ENCODE measurements at regions not wholly inside any gene's neighbourhood (a gene's known extent, or its start where the extent isn't known, plus 50 kb on each side); places are given as distances from the start of the nearest gene placed in this dataset.

DNA sequence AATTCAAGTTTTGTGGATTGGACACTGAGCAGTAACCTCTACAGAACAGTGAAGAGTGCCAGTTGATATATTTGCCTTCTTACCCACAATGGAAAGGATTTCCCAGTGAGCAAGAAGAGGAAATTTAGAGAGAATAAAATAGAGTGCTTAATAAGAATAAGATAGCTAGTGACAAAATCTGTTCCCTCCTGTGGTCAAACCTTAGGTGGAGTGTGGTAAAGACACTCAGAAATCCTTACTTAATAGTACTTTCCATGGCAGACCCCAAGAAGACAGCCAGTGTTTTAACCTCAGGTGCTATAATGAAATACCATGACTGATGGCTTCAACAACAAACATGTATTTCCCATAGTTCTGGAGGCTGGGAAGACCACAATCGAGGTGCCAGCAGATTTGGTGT is 108.4 kb upstream of the TNFAIP3 start:
- no peak overlapping the region for H3K4me3 Mint-ChIP-seq
- H3K27me3 Mint-ChIP-seq: no peaks in the 10 kb centered on the region
- no peaks in the 10 kb centered on the region for H3K9me3 Mint-ChIP-seq
- no peaks in the 10 kb centered on the region for H3K4me1 Mint-ChIP-seq (ENCODE audit: unreplicated experiment)
- no peak for DNase-seq (ENCODE audit: extremely low spot score, unreplicated experiment)
- H3K36me3 Mint-ChIP-seq: no peaks in the 10 kb centered on the region
- TF ChIP-seq, protein P1, sequence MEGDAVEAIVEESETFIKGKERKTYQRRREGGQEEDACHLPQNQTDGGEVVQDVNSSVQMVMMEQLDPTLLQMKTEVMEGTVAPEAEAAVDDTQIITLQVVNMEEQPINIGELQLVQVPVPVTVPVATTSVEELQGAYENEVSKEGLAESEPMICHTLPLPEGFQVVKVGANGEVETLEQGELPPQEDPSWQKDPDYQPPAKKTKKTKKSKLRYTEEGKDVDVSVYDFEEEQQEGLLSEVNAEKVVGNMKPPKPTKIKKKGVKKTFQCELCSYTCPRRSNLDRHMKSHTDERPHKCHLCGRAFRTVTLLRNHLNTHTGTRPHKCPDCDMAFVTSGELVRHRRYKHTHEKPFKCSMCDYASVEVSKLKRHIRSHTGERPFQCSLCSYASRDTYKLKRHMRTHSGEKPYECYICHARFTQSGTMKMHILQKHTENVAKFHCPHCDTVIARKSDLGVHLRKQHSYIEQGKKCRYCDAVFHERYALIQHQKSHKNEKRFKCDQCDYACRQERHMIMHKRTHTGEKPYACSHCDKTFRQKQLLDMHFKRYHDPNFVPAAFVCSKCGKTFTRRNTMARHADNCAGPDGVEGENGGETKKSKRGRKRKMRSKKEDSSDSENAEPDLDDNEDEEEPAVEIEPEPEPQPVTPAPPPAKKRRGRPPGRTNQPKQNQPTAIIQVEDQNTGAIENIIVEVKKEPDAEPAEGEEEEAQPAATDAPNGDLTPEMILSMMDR (conservative IDR thresholded peaks at IDR 0.05): no peak
- H3K27ac Mint-ChIP-seq: no peak overlapping the region

DNA sequence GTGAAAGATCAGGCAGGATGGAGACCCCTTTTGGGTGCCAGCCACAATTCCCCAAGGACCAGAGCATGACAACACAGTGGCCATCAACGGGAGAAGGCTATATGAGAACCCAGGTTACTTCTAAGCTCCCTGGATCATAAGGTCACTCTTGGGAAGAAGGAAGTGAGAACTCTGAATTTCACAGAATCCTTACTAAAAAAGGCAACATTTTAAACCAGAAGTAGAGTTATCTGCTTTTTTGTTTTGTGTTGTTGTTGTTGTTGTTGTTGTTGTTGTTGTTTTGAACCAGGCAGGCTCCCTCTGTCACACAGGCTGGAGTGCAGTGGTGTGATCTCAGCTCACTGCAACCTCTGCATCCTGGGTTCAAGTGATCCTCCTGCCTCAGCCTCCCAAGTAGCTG is 107.4 kb upstream of the TNFAIP3 start:
- TF ChIP-seq, protein P1 (conservative IDR thresholded peaks at IDR 0.05): no peak
- no peak overlapping the region for H3K27ac Mint-ChIP-seq
- no peaks in the 10 kb centered on the region for H3K4me1 Mint-ChIP-seq (ENCODE audit: unreplicated experiment)
- H3K4me3 Mint-ChIP-seq: no peak overlapping the region
- no peaks in the 10 kb centered on the region for H3K36me3 Mint-ChIP-seq
- no peaks in the 10 kb centered on the region for H3K9me3 Mint-ChIP-seq
- no peaks in the 10 kb centered on the region for H3K27me3 Mint-ChIP-seq
- no peak for DNase-seq (ENCODE audit: extremely low spot score, unreplicated experiment)

DNA sequence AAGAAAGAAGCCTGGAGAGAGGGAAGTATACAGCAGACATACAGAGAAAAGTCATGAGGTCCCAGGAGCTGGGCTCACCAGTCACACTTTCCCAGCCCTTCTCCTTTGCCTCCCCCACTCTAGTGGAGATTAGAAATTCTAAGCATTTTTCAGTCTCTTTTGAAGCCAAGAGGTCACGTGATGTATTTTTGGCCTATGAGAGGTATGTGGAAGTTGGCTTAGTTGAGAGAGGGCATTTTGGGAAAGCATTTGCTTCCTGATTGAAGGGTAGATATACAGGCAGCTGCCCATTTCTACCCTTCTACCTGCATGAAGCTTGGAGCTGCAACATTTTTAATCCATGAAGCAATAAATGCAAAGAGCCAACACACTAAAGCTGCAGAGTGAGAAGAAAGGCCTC is 106.0 kb upstream of the TNFAIP3 start:
- H3K27ac Mint-ChIP-seq: no peak overlapping the region
- no peaks in the 10 kb centered on the region for H3K9me3 Mint-ChIP-seq

DNA sequence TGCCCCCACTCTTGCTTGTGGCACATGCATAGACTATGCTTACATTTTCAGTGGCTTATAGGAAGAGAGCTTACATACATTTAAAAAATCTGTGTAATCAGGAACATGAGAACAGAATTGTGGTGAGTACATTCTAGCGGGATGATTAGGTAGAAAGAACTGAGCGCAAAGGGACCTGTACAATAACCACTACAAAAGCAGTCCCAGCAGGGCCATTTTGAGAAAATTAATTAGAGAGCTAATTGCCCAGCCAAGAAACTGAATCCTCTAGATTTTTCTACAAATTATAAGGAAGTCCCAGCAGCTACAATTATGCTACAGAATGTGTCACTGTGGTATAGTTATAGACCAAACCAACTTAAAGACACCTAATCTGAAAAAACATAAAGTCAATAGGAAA is 105.6 kb upstream of the TNFAIP3 start:
- no peaks in the 10 kb centered on the region for H3K27me3 Mint-ChIP-seq
- TF ChIP-seq, protein P1 (conservative IDR thresholded peaks at IDR 0.05): no peak
- DNase-seq (ENCODE audit: extremely low spot score, unreplicated experiment): no peak
- H3K4me3 Mint-ChIP-seq: no peak overlapping the region
- no peaks in the 10 kb centered on the region for H3K4me1 Mint-ChIP-seq (ENCODE audit: unreplicated experiment)
- H3K36me3 Mint-ChIP-seq: no peaks in the 10 kb centered on the region
- no peaks in the 10 kb centered on the region for H3K9me3 Mint-ChIP-seq
- no peak overlapping the region for H3K27ac Mint-ChIP-seq

More for the DNA sequence above, 106.0 kb upstream of the TNFAIP3 start:
- no peak overlapping the region for H3K4me3 Mint-ChIP-seq
- no peaks in the 10 kb centered on the region for H3K36me3 Mint-ChIP-seq
- TF ChIP-seq, protein P1 (conservative IDR thresholded peaks at IDR 0.05): no peak
- H3K27me3 Mint-ChIP-seq: no peaks in the 10 kb centered on the region
- H3K4me1 Mint-ChIP-seq (ENCODE audit: unreplicated experiment): no peaks in the 10 kb centered on the region
- no peak for DNase-seq (ENCODE audit: extremely low spot score, unreplicated experiment)

DNA sequence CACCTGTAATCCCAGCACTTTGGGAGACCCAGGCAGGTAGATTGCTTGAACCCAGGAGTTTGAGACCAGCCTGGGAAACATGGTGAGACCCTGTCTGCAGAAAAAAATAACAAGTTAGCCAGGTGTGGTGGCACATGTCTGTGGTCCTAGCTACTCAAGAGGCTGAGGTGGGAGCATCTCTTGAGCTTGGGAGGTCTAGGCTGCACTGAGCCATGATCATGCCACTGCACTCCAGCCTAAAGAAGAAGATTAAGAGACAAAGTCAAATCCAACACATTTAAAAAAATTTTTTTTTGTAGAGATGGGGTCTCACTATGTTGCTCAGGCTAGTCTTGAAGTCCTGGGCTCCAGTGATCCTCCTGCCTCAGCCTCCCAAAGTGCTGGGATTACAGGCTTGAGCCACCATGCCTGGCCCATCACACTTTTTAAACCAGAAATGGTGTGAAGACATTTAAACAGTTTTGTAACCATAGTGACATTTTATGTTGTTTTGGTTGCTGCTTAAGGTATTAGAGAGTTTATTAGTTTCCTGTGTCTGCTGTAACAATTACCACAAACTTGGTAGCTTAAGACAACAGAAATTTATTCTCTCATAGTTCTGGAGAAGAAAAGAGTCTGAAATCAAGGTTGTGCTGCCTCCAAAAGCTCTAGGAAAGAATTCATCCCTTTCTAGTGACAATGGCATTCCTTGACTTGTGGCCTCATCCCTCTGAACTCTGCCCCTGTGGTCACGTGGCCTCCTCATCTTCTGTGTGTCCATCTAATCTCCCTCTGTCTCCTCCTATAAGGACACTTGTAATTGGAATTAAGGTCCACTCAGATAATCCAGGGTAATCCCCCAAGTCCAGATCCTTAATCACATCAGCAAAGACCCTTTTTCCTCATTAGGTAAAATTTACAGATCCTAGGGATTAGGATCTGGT is 104.6 kb upstream of the TNFAIP3 start:
- Mint-ChIP-seq H3K4me3 (no peak overlapping the region), H3K27me3 (no peaks in the 10 kb centered on the region)

More for the DNA sequence above, 104.6 kb upstream of the TNFAIP3 start:
- Mint-ChIP-seq H3K9me3 (no peaks in the 10 kb centered on the region), H3K27ac (no peak overlapping the region), H3K4me1 (ENCODE audit: unreplicated experiment) (no peaks in the 10 kb centered on the region), H3K36me3 (no peaks in the 10 kb centered on the region)
- no peak for DNase-seq (ENCODE audit: extremely low spot score, unreplicated experiment)
- TF ChIP-seq, protein P1 (conservative IDR thresholded peaks at IDR 0.05): no peak

Data from type B pancreatic cell (in vitro differentiated cells).